Activated naive CD4-positive, alpha-beta T cell treated with anti-CD3 and anti-CD28 coated beads, Interleukin-2, amount 50 U/mL, for 72 hours (primary cell): ENCODE measurements at regions not wholly inside any gene's neighbourhood (a gene's known extent, or its start where the extent isn't known, plus 50 kb on each side); places are given as distances from the start of the nearest gene placed in this dataset.
A peak's percentile ranks its signal among the peaks of the same experiment; 100 is the strongest.

Source experiments
- ATAC-seq, 2 donors: fragments of 150-1000 bp; cut with Tn5 transposase; 2 replicates each; pipeline ENCODE4 v1.10.0; 2021; ENCODE audit warnings: mild to moderate bottlenecking in 2 of 2, moderate library complexity in 2 of 2
- DNase-seq, 2 donors: peaks; one replicate each; pipeline ENCODE4 v3.0.0; 2021 to 2022; ENCODE audit warnings: low spot score in 2 of 2
- H3K27ac Mint-ChIP-seq, 2 donors: one replicate each; pipeline ENCODE4 v1.8.0; 2022; ENCODE audit warnings: mild to moderate bottlenecking in 2 of 2, mixed read lengths in 2 of 2
- H3K36me3 Mint-ChIP-seq, 2 donors: one replicate each; pipeline ENCODE4 v1.8.0; 2022; ENCODE audit warnings: mixed read lengths in 2 of 2
- H3K9me3 Mint-ChIP-seq, 2 donors: one replicate each; pipeline ENCODE4 v1.8.0; 2022; ENCODE audit warnings: mixed read lengths in 2 of 2

GRCh38 chr20:40915756-40916155 lies 112.9 kb upstream of the TOP1 start:
- Mint-ChIP-seq H3K9me3 (peaks cover 0 to 6% of the 10 kb centered on the region in 2 donors), H3K36me3 (no peaks in the 10 kb centered on the region), H3K27ac (no peak overlapping the region)
- DNase-seq (no peak), ATAC-seq (no peak)

DNA sequence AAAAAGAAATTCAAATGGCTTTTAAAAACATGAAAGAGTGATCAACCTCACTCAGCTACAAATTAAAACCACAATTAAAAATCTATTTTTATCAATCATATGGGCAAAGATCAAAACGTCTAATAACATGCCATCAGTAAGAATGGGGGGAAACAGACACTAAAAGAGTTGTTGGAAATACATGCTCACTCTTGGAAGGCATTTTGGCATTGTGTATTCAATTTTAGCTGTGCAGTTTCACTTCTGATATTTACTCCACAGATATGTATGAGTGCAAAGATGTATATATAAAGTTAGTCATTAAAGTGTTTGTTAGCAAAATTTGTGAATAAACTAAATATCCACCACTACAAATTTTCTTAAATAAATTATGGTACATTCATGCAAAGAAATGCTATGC lies 112.3 kb upstream of the TOP1 start:
- ATAC-seq, result no peak
- H3K27ac Mint-ChIP-seq, result peak overlapping the region in 1 of 2 donors; percentile 39
- H3K9me3 Mint-ChIP-seq, result peaks cover 0 to 6% of the 10 kb centered on the region in 2 donors
- DNase-seq, result no peak
- H3K36me3 Mint-ChIP-seq, result no peaks in the 10 kb centered on the region

GRCh38 chr20:40920291-40920690 lies 108.3 kb upstream of the TOP1 start:
- ATAC-seq (no peak), DNase-seq (no peak)
- no peak overlapping the region for H3K27ac Mint-ChIP-seq
- peaks cover 0 to 6% of the 10 kb centered on the region in 2 donors for H3K9me3 Mint-ChIP-seq
- H3K36me3 Mint-ChIP-seq, result no peaks in the 10 kb centered on the region

DNA sequence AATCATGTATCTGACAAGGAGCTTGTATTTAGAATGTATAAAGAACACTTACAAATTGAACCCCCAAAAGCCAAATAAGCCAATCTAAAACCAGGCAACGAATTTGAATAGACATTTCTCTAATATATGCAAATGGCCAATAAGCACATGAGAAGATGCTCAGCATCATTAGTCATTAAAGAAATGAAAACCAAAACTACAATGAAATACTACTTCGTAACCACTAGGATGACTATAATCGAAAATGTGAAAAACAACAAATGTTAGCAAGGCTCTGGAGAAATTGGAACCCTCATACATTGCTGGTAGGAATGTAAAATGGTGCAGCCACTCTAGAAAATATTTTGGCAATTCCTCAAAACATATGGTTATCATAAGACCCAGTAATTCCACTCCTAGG lies 105.8 kb upstream of the TOP1 start:
- no peak for DNase-seq
- Mint-ChIP-seq H3K27ac (no peak overlapping the region), H3K9me3 (no peaks in the 10 kb centered on the region), H3K36me3 (no peaks in the 10 kb centered on the region)
- ATAC-seq, result no peak

DNA sequence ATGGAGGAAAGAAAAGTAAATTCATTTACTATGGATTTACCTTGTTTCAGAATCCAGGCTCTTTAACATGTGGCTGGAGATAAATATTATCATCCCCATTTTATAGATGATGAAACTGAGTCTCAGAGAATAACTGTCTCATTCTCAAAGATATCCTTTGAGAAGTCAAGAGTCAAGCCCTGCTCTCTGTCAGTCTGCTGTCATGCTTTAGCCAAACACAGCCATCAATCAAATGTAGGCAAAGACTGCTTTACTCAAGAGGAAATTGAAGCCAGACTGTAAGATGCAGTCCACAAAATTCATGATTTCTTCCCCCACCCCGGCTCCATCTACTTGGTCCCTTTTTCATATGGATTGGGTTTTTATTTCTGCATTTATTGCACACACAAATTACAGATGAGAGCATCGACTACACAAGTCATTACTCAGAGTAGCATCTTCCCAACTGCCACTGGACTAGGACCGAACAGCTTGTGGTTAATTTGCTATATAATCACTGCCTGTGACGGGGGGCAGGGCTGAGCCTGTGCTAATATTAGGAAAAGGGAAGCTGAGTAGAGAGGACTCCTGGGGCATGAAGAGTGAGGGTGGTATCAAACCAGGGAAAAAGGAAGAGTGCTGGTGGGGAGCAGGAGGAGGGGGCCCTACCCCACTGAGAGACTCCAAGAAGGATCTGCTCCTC lies 102.7 kb upstream of the TOP1 start:
- DNase-seq (no peak), ATAC-seq (no peak)
- Mint-ChIP-seq H3K9me3 (no peaks in the 10 kb centered on the region), H3K27ac (no peak overlapping the region), H3K36me3 (no peaks in the 10 kb centered on the region)

- ATAC-seq (no peak), DNase-seq (no peak)
- H3K36me3 Mint-ChIP-seq, result no peaks in the 10 kb centered on the region
- H3K9me3 Mint-ChIP-seq, result no peaks in the 10 kb centered on the region
- no peak overlapping the region for H3K27ac Mint-ChIP-seq
These were observed 101.7 kb upstream of the TOP1 start for GRCh38 chr20:40926928-40927327.

DNA sequence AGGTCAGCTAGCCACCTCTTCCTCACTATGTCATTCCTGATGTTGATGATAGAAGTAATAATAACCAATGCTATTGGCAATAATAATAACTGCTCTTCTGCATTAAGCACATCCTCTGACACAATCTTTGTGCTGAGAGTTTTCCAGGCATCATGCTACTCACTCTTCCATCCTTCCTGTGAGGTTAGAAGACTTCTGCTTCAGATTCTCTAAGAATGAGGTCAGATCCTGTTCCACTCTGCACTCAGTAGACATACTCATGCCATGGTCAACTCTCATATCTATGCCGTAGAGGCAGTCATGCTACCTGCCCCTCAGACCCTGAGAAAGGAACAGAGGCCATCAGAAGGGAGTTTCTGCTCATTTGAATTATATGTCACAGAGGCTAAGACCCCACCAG lies 98.1 kb upstream of the TOP1 start:
- H3K36me3 Mint-ChIP-seq, result peaks cover 5 to 7% of the 10 kb centered on the region in 2 donors
- H3K9me3 Mint-ChIP-seq, result peaks cover 6 to 9% of the 10 kb centered on the region in 2 donors
- ATAC-seq (no peak), DNase-seq (no peak)
- no peak overlapping the region for H3K27ac Mint-ChIP-seq

- ATAC-seq, result no peak
These were observed 97.1 kb upstream of the TOP1 start for GRCh38 chr20:40931410-40932044.

GRCh38 chr20:40932436-40932835 lies 96.2 kb upstream of the TOP1 start:
- no peak overlapping the region for H3K27ac Mint-ChIP-seq
- peaks cover 6 to 9% of the 10 kb centered on the region in 2 donors for H3K9me3 Mint-ChIP-seq
- H3K36me3 Mint-ChIP-seq, result peaks cover 5 to 7% of the 10 kb centered on the region in 2 donors
- no peak for ATAC-seq
- no peak for DNase-seq

More at GRCh38 chr20:40931410-40932044, 97.1 kb upstream of the TOP1 start:
- Mint-ChIP-seq H3K9me3 (peaks cover 6 to 9% of the 10 kb centered on the region in 2 donors), H3K36me3 (peaks cover 5 to 7% of the 10 kb centered on the region in 2 donors), H3K27ac (no peak overlapping the region)
- no peak for DNase-seq

DNA sequence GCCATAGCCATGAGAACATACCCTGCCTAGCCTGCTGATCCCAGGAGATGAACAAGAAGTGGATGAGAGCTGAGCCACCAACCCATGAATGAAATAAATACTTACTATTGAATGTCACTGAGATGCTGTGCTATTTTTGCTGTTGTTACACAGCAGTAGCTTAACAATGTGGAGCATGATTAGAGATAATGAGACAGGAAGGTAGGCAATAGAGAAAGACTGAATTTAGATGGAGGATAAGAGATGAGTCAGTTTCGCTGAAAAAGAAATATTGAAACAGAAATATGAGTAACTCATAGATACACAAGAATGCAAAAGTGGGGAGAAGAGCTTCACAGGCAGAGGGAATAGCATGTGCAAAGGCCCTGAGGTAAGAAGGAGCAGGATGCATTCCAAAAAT lies 94.9 kb upstream of the TOP1 start:
- Mint-ChIP-seq H3K27ac (no peak overlapping the region), H3K9me3 (peaks cover 6 to 9% of the 10 kb centered on the region in 2 donors), H3K36me3 (peaks cover 5 to 7% of the 10 kb centered on the region in 2 donors)
- DNase-seq (no peak), ATAC-seq (peak; percentile 14 to 91)

DNA sequence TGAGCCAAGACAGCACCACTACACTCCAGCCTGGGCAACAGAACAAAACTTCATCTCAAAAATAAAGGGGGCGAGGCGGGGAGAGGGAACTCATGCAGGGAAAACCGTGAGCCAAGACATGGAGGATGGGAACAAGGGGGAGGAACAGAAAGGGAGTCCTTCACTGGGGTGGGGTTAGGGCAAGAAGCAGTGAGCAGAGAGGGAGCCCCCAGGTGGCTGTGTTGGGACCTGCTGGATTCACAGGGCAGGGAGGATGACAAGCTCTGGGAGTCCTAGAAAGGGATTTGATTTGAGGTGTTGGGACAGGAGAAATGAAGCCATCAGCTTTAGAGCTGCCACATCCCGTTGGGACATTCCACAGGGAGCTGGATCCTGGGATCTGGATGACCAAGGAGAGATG lies 90.6 kb upstream of the TOP1 start:
- Mint-ChIP-seq H3K36me3 (peaks cover 5 to 7% of the 10 kb centered on the region in 2 donors), H3K9me3 (peaks cover 6 to 9% of the 10 kb centered on the region in 2 donors), H3K27ac (no peak overlapping the region)
- ATAC-seq (no peak), DNase-seq (no peak)

DNA sequence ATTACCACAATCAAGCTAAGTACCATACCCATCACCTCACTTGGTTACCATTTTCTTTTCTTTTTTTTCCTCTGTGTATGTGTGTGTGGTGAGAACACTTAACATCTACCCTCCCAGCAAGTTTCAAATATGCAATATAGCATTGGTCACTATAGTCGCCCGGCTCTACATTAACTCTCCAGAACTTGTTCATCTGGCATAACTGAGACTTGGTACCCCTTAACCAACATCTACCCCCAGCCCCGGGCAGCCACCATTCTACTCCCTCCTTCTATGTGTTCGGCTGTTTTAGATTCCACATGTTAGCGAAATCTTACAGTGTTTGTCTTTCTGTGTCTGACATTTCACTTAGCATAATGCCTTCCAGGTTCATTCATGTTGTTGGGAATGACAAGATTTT lies 89.0 kb upstream of the TOP1 start:
- Mint-ChIP-seq H3K9me3 (no peaks in the 10 kb centered on the region), H3K27ac (no peak overlapping the region), H3K36me3 (no peaks in the 10 kb centered on the region)
- ATAC-seq (no peak), DNase-seq (no peak)

- H3K9me3 Mint-ChIP-seq, result no peaks in the 10 kb centered on the region
- no peak overlapping the region for H3K27ac Mint-ChIP-seq
- no peak for ATAC-seq
- H3K36me3 Mint-ChIP-seq, result no peaks in the 10 kb centered on the region
- no peak for DNase-seq
These were observed 87.5 kb upstream of the TOP1 start for GRCh38 chr20:40941133-40941610.

DNA sequence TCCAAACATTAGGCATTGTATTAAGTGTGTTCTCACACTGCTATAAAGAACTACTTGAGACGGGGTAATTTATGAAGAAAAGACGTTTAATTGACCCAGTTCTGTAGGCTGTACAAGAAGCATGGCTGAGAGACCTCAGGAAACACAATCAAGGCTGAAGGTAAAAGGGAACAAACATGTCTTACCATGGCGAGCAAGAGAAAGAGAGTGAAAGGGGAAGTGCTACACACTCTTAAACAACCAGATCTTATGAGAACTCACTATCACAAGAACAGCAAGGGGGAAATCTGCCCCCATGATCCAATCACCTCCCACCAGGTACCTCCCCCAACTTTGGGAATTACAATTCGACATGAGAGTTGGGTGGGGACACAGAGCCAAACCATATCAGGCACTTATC lies 86.6 kb upstream of the TOP1 start:
- Mint-ChIP-seq H3K36me3 (no peaks in the 10 kb centered on the region), H3K27ac (no peak overlapping the region), H3K9me3 (no peaks in the 10 kb centered on the region)
- no peak for ATAC-seq
- no peak for DNase-seq

DNA sequence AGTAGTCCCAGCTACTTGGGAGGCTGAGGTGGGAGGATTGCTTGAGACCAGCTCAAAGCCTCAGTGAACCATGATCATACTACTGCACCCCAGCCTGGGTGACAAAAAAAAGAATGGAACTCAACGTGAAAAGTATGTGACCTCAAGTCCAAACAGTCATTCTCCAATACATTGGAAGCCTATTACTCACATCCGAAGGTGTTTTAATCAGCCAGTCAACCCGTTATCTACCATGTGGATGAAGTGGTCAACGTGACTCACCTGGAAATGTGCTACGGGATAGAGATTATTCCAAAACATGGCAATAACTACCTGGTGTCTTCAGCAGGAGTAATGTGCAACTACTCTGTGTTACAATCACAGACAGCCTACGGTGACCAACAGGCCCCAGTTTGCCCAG lies 85.8 kb upstream of the TOP1 start:
- H3K9me3 Mint-ChIP-seq, result no peaks in the 10 kb centered on the region
- DNase-seq, result no peak

DNA sequence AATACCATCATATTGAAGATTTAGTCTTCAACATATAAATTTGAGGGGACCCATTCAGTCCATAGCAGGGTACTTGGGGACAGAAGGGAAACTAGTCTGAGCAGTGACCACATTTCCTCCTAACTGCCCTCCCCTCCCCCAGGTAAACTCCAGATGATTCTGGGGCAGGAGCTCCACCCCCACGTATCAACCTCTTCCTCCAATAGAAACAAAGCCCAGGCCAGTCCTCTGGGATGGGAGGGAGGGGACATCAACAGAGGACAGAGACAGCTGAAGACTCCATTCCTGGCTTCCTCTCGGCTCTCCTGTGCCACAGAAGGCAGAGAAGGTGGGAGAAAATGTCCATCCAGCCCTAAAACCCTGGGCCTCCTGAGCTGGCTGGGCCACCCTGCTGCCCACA lies 85.0 kb upstream of the TOP1 start:
- DNase-seq, result no peak
- H3K36me3 Mint-ChIP-seq, result no peaks in the 10 kb centered on the region
- H3K27ac Mint-ChIP-seq, result no peak overlapping the region
- no peak for ATAC-seq
- H3K9me3 Mint-ChIP-seq, result no peaks in the 10 kb centered on the region

More for the DNA sequence above, 85.8 kb upstream of the TOP1 start:
- ATAC-seq, result no peak
- H3K36me3 Mint-ChIP-seq, result no peaks in the 10 kb centered on the region
- H3K27ac Mint-ChIP-seq, result no peak overlapping the region

- Mint-ChIP-seq H3K27ac (no peak overlapping the region), H3K9me3 (no peaks in the 10 kb centered on the region), H3K36me3 (no peaks in the 10 kb centered on the region)
- no peak for DNase-seq
- no peak for ATAC-seq
These were observed 83.4 kb upstream of the TOP1 start for GRCh38 chr20:40945189-40945588.
